Panc1 (cell line): ENCODE measurements at regions not wholly inside any gene's neighbourhood (a gene's known extent, or its start where the extent isn't known, plus 50 kb on each side); places are given as distances from the start of the nearest gene placed in this dataset.

Experiments
- ATAC-seq: fragments of 200-7000 bp; cut with Tn5 transposase; 2 replicates; pipeline ENCODE4 v1.9.1; 2020; ENCODE audit warnings: mild to moderate bottlenecking, moderate library complexity
- BruUV-seq: library from RNA; stranded (reverse); fragments of 400-500 nt; replicated peaks from 2 replicates; lab custom pipeline; 2021; lab: Mats Ljungman, UMichigan
- CTCF ChIA-PET: fragments of 300-600 bp; sonication (Branson Sonifier 250); formaldehyde crosslinking; loops from one replicate; lab custom pipeline; 2022; ENCODE audit warnings: antibody characterized with exemption; lab: Charles Lee
- POLR2A ChIA-PET: fragments of 300-600 bp; sonication (Branson Sonifier 250); formaldehyde crosslinking; loops from one replicate; lab custom pipeline; 2022; ENCODE audit warnings: antibody characterized with exemption; lab: Charles Lee
- DNase-seq: peaks from one replicate; pipeline ENCODE4 v3.0.0-alpha.2; 2010; ENCODE audit warnings: low read depth, low spot score
- H3K27ac ChIP-seq: 2 replicates; pipeline ENCODE4 v1.5.1; 2011; ENCODE audit warnings: mild to moderate bottlenecking, low read length, inconsistent platforms
- H3K27me3 ChIP-seq: fragments of 200-500 bp; sonication (Bioruptor generic); 2 replicates; pipeline ENCODE4 v1.6.0; 2014; ENCODE audit warnings: low read length, inconsistent platforms; ENCODE audit not compliant: control insufficient read depth, insufficient read depth
- H3K36me3 ChIP-seq: fragments of 200-500 bp; sonication (Bioruptor generic); 2 replicates; pipeline ENCODE4 v1.5.1; 2014; ENCODE audit warnings: inconsistent platforms, mild to moderate bottlenecking, low read length, moderate library complexity; ENCODE audit not compliant: control insufficient read depth, insufficient read depth
- H3K4me1 ChIP-seq: 2 replicates; pipeline ENCODE4 v1.5.1; 2011; ENCODE audit warnings: inconsistent platforms, mild to moderate bottlenecking, low read length, moderate library complexity; ENCODE audit not compliant: control insufficient read depth, insufficient read depth
- H3K4me3 ChIP-seq, 2 experiments: 2 replicates each; pipeline ENCODE4 v1.5.1; 2011 to 2012; ENCODE audit warnings: low read depth in 2 of 2, low read length in 2 of 2, mild to moderate bottlenecking in 2 of 2, inconsistent platforms in 1 of 2, moderate library complexity in 1 of 2
- H3K9me3 ChIP-seq: fragments of 200-500 bp; sonication (Bioruptor generic); 2 replicates; pipeline ENCODE4 v1.5.1; 2014; ENCODE audit warnings: low read depth, mild to moderate bottlenecking, inconsistent platforms, low read length, moderate library complexity; ENCODE audit not compliant: control insufficient read depth, insufficient read depth
- CTCF ChIP-seq: fragments of 450-650 bp; IDR thresholded peaks from 2 replicates; pipeline ENCODE4 v1.5.1; 2017; ENCODE audit warnings: mild to moderate bottlenecking
- POLR2AphosphoS5 ChIP-seq: IDR thresholded peaks from 2 replicates; pipeline ENCODE4 v1.6.1; 2012; ENCODE audit warnings: mild to moderate bottlenecking, low read depth, low read length, moderate library complexity
- REST ChIP-seq, 2 experiments: IDR thresholded peaks; 2 replicates each; pipeline ENCODE4 v1.6.1; 2011 to 2012; ENCODE audit warnings: low read depth in 2 of 2, control low read depth in 1 of 2, low read length in 1 of 2, mild to moderate bottlenecking in 1 of 2, moderate library complexity in 1 of 2; ENCODE audit not compliant: insufficient read depth in 1 of 2
- SIN3A ChIP-seq: IDR thresholded peaks from 2 replicates; pipeline ENCODE4 v1.6.1; 2012; ENCODE audit warnings: low read depth, mild to moderate bottlenecking, low read length, moderate library complexity, borderline replicate concordance; ENCODE audit not compliant: insufficient read depth
- TCF7L2 ChIP-seq: IDR thresholded peaks from 2 replicates; pipeline ENCODE4 v1.6.1; 2011; ENCODE audit warnings: mild to moderate bottlenecking, low read depth, low read length, inconsistent platforms
- in situ Hi-C: cut with HindIII; loops from 2 replicates; pipeline ENCODE4 v1.10.0; 2016; ENCODE audit warnings: low sequenced_read_pairs, low pct_unique_long_range_greater_than_20kb
- intact Hi-C: fragments of 100-400 bp; cut with micrococcal nuclease; formaldehyde crosslinking; loops from one replicate; pipeline ENCODE4 v1.10.0; 2022; ENCODE audit not compliant: unreplicated experiment

GRCh38 chr13:37416291-37417059 is 182.1 kb downstream of the POSTN start:
- no peak for ATAC-seq
- no peaks in the 10 kb centered on the region for H3K4me1 ChIP-seq
- intact Hi-C loops: no loop called here
- CTCF ChIA-PET: no interaction called here
- TF ChIP-seq CTCF (no peak), POLR2AphosphoS5 (no peak), REST (IDR thresholded peaks at IDR 0.05; ENCODE audit: insufficient read depth in 1 of 2, low read depth in 2 of 2, low read length in 1 of 2) (no peak), TCF7L2 (no peak), SIN3A (no peak)
- no peaks in the 10 kb centered on the region for H3K9me3 ChIP-seq
- no peak overlapping the region for H3K27ac ChIP-seq
- no peaks in the 10 kb centered on the region for H3K36me3 ChIP-seq
- no TSS peak for BruUV-seq
- in situ Hi-C loops: no loop called here
- no peaks in the 10 kb centered on the region for H3K27me3 ChIP-seq
- no peak overlapping the region for H3K4me3 ChIP-seq
- DNase-seq: no peak
- POLR2A ChIA-PET: no interaction called here

- CTCF ChIA-PET: no interaction called here
- no peak overlapping the region for H3K27ac ChIP-seq
- POLR2A ChIA-PET: no interaction called here
These were observed 185.4 kb downstream of the POSTN start for GRCh38 chr13:37413161-37413560.

More at GRCh38 chr13:37413161-37413560, 185.4 kb downstream of the POSTN start:
- no TSS peak for BruUV-seq
- H3K36me3 ChIP-seq: no peaks in the 10 kb centered on the region
- in situ Hi-C loops: no loop called here
- intact Hi-C loops: no loop called here
- TF ChIP-seq CTCF: no peak
- no peaks in the 10 kb centered on the region for H3K27me3 ChIP-seq
- ATAC-seq (no peak), DNase-seq (no peak)
- no peaks in the 10 kb centered on the region for H3K4me1 ChIP-seq
- H3K4me3 ChIP-seq: no peak overlapping the region
- no peaks in the 10 kb centered on the region for H3K9me3 ChIP-seq
